Immature natural killer cell (primary cell): ENCODE measurements at regions not wholly inside any gene's neighbourhood (a gene's known extent, or its start where the extent isn't known, plus 50 kb on each side); places are given as distances from the start of the nearest gene placed in this dataset.

Experiments used
- DNase-seq, 3 donors: peaks; one replicate each; pipeline ENCODE4 v3.0.0; 2022; ENCODE audit warnings: mixed read lengths in 1 of 3
- H3K27ac Mint-ChIP-seq, 6 donors: one replicate each; pipeline ENCODE4 v1.8.0; 2020; ENCODE audit warnings: mixed read lengths in 6 of 6, mild to moderate bottlenecking in 5 of 6, inconsistent platforms in 4 of 6, moderate library complexity in 3 of 6
- H3K27me3 Mint-ChIP-seq, 3 donors: one replicate each; pipeline ENCODE4 v1.8.0; 2020 to 2021; ENCODE audit warnings: low read depth in 3 of 3, mild to moderate bottlenecking in 3 of 3, mixed read lengths in 3 of 3, moderate library complexity in 3 of 3, inconsistent platforms in 1 of 3
- H3K36me3 Mint-ChIP-seq, 3 donors: one replicate each; pipeline ENCODE4 v1.8.0; 2020; ENCODE audit warnings: mixed read lengths in 3 of 3, inconsistent platforms in 2 of 3, mild to moderate bottlenecking in 2 of 3
- H3K4me1 Mint-ChIP-seq, 2 donors: one replicate each; pipeline ENCODE4 v1.8.0; 2020; ENCODE audit warnings: inconsistent platforms in 2 of 2, mild to moderate bottlenecking in 2 of 2, mixed read lengths in 2 of 2, moderate library complexity in 1 of 2
- H3K4me3 Mint-ChIP-seq, 5 donors: one replicate each; pipeline ENCODE4 v1.8.0; 2020; ENCODE audit warnings: mild to moderate bottlenecking in 5 of 5, mixed read lengths in 5 of 5, inconsistent platforms in 3 of 5, moderate library complexity in 3 of 5
- H3K9me3 Mint-ChIP-seq, 6 donors: one replicate each; pipeline ENCODE4 v1.8.0; 2020; ENCODE audit warnings: mild to moderate bottlenecking in 6 of 6, mixed read lengths in 6 of 6, inconsistent platforms in 4 of 6, moderate library complexity in 3 of 6

DNA sequence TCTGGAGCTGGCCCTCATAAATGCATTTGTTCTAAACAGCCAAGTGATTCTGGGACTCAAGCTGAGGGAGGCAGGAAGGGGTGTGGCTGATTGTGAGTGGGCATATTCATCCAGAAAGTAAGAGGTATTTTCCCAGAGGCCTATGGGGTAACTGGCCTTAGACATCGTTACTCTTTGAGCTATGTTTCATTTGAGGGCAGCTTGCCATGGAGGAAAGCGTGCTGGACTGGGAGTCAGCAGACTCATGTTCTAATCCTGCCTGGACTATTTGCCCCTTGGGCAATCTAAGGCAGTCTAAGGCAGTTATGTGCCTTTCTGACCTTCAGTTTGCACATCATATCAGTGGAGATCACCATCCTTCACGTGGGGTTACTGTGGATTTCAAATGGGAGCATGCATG is 93.5 kb upstream of the SLC14A2 start:
- H3K27me3 Mint-ChIP-seq: peaks cover 0 to 12% (median 2%) of the 10 kb centered on the region in 3 donors
- H3K36me3 Mint-ChIP-seq: no peaks in the 10 kb centered on the region
- H3K9me3 Mint-ChIP-seq: no peaks in the 10 kb centered on the region
- no peak overlapping the region for H3K4me3 Mint-ChIP-seq
- no peak overlapping the region for H3K27ac Mint-ChIP-seq
- DNase-seq: no peak
- no peaks in the 10 kb centered on the region for H3K4me1 Mint-ChIP-seq

DNA sequence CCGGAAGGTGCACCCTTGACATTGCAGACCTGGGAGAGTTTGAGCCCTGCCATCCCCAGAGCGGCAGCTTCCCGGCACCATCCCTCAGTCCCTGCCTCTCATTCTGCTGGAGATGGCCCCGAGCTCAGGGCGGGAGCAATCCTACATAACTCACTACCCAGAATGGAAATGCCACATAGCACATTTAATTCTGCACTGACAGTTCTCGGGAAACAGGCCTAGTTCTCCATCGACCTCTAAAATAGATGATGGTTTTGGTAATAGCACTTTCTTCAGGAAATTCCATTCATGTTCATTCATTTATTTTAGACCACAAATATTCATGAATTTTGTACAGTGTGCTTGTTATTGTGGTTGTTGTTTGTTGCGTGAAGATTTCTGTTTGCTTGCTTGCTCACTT is 92.9 kb upstream of the SLC14A2 start:
- Mint-ChIP-seq H3K27me3 (peaks cover 0 to 12% (median 2%) of the 10 kb centered on the region in 3 donors), H3K4me3 (no peak overlapping the region), H3K36me3 (no peaks in the 10 kb centered on the region), H3K27ac (no peak overlapping the region), H3K4me1 (no peaks in the 10 kb centered on the region), H3K9me3 (no peaks in the 10 kb centered on the region)
- no peak for DNase-seq

DNA sequence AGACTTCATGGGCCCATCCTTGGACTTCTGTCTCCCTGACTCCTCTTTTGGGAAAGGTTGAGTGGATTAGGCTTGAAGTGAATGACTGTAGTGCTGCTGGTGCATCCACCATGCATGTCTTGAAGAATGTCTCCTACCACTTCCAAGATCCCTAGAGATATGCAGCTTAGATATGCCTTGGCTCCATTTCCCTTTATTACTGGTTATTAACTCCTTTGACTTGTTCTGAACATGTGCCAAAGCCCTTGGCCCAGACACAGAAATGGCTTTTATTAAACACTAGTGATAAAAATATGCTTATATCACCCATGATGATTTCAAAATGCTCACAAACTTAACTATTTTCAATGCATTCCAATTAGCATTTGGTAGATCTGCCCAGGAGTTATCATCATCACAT is 90.0 kb upstream of the SLC14A2 start:
- H3K27me3 Mint-ChIP-seq: peaks cover 0 to 19% (median 2%) of the 10 kb centered on the region in 3 donors
- H3K4me3 Mint-ChIP-seq: no peak overlapping the region
- H3K9me3 Mint-ChIP-seq: no peaks in the 10 kb centered on the region
- H3K36me3 Mint-ChIP-seq: no peaks in the 10 kb centered on the region
- H3K27ac Mint-ChIP-seq: no peak overlapping the region
- DNase-seq: no peak
- H3K4me1 Mint-ChIP-seq: no peaks in the 10 kb centered on the region

DNA sequence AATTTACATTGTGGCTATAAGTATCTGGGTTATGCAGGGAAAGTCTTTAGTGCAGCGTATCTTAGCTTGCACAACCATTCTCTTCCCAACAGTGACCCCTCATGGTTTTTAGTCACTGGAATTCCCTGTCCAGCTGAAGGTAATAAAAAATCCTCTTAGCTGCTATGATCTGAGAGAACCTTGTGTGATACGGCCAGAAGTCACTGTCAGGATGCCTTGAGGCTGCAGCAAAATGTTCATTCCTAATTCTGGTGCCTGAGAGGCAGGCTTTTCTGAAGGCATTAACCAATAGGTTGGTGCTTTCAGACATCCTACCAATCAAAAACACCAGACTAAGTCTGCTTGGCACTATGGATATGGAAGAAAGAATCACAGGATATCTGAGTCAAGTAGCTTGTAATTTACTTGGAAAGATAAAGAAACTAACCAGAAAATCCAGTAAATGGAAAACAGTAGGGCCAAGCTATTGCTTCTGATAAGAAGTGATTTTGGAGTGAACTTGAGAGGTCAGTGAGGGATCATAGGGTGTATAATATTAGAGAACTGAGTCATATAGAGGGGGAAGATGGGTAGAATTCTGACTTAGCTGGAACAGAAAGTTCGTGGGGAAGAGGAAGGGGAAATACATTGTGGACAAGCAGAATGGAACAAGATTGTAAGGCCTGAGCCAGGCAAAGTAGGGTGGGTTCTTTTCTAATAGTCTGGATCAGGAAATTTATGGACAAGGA is 89.0 kb upstream of the SLC14A2 start:
- no peaks in the 10 kb centered on the region for H3K9me3 Mint-ChIP-seq
- no peak overlapping the region for H3K27ac Mint-ChIP-seq
- H3K36me3 Mint-ChIP-seq: no peaks in the 10 kb centered on the region
- H3K4me3 Mint-ChIP-seq: no peak overlapping the region
- no peaks in the 10 kb centered on the region for H3K4me1 Mint-ChIP-seq
- H3K27me3 Mint-ChIP-seq: peaks cover 0 to 17% (median 2%) of the 10 kb centered on the region in 3 donors
- no peak for DNase-seq

DNA sequence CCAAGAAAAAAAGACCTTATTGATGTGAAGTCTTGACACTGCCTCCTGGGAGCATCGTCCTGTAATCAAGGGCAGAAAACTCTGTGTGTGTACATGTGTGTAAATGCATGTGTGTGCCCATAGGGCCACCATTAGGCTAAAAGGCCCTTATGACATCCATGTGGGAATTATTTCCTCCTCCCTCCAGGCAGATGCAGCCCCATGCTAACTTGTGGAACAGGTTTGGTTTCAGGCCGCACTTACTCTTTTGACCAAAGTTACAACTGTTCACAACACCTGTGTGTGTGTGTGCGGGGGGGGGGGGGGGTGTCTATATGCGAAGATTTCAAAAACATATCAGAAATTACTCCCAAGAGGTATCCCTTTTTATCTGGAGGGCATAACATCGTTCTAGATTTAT is 87.4 kb upstream of the SLC14A2 start:
- Mint-ChIP-seq H3K4me3 (no peak overlapping the region), H3K27ac (no peak overlapping the region), H3K27me3 (peaks cover 0 to 14% (median 2%) of the 10 kb centered on the region in 3 donors), H3K4me1 (no peaks in the 10 kb centered on the region), H3K9me3 (peaks cover 0 to 3% (median 0%) of the 10 kb centered on the region in 6 donors), H3K36me3 (no peaks in the 10 kb centered on the region)
- DNase-seq: no peak

DNA sequence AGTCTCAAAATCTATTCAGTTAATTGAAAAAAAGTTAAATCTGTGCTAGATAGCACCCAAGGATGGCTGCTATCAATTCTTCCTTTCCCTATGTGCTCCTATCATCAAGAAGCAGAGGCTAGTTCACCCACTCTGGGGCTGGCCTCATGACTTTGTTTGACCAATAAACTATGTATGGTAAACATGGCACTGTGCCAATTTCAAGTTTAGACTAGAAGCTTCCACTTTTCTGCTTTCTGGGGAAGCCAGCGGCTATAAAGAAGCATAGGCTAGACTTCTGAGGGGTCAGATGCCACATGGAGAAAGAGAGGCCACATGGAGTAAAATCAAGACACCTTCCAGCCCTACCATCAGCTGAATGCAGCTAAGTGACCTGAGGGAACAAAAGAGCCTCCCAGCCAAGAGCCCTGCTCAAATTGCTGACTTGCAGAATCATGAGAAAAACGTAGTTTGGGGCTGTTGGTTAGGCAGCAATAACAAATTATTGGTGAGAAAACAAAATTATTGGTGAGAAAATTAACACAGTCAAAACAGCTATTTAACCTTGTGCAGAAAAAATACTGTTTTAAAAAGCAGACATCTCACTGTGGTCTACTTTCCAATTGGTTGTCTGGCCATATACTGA is 86.5 kb upstream of the SLC14A2 start:
- Mint-ChIP-seq H3K27me3 (peaks cover 0 to 7% (median 3%) of the 10 kb centered on the region in 3 donors), H3K9me3 (peaks cover 0 to 4% (median under 1%) of the 10 kb centered on the region in 6 donors), H3K36me3 (peaks cover 0 to 6% (median 3%) of the 10 kb centered on the region in 3 donors), H3K4me1 (no peaks in the 10 kb centered on the region), H3K27ac (no peak overlapping the region), H3K4me3 (no peak overlapping the region)
- DNase-seq: no peak

DNA sequence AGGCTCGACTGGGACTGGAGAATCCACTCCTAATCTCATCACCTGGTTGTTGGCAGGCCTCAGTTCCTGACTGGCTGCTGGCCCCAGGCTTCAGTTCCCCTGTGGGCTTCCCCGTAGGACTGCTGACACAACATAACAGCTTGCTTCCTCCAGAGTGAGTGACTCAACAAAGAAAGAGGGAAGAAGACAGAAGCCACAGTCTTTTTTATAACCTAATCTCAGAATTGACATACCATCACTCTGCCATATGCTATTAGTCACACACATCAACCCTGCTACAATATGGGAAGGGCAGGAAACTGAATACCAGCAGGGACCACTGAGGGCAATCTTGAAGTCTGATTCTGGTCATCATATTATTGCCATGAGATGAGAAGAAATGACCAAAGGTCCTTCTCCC is 76.8 kb upstream of the SLC14A2 start:
- Mint-ChIP-seq H3K4me3 (no peak overlapping the region), H3K27ac (no peak overlapping the region), H3K4me1 (no peaks in the 10 kb centered on the region), H3K27me3 (peaks cover 0 to 11% (median 8%) of the 10 kb centered on the region in 3 donors), H3K36me3 (peaks cover 4 to 9% (median 4%) of the 10 kb centered on the region in 3 donors), H3K9me3 (peaks cover 0 to 12% (median 5%) of the 10 kb centered on the region in 6 donors)
- DNase-seq: no peak

DNA sequence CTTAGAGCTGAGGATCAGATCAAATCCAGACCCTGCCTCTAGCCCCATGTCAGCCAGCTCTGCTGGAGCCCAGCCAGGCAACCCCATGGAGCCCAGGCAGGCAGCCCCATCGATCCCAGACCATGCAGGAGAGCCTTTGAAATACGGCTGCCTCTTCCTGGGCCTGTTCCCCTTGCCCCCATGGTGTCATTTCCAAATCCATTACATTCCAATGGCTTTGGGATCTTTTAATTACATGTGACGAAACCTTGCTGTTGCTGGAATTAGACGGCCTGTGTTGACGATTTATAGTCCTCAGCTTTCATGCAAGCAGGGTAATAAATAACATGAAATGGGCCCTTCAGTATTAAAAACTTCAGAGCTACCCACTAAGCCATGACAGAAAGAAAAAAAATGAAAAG is 75.8 kb upstream of the SLC14A2 start:
- no peak overlapping the region for H3K27ac Mint-ChIP-seq
- DNase-seq: no peak
- no peak overlapping the region for H3K4me3 Mint-ChIP-seq
- peaks cover 0 to 8% (median 5%) of the 10 kb centered on the region in 6 donors for H3K9me3 Mint-ChIP-seq
- H3K27me3 Mint-ChIP-seq: peaks cover 0 to 11% (median 3%) of the 10 kb centered on the region in 3 donors
- peaks cover 0 to 6% (median 4%) of the 10 kb centered on the region in 3 donors for H3K36me3 Mint-ChIP-seq
- no peaks in the 10 kb centered on the region for H3K4me1 Mint-ChIP-seq

DNA sequence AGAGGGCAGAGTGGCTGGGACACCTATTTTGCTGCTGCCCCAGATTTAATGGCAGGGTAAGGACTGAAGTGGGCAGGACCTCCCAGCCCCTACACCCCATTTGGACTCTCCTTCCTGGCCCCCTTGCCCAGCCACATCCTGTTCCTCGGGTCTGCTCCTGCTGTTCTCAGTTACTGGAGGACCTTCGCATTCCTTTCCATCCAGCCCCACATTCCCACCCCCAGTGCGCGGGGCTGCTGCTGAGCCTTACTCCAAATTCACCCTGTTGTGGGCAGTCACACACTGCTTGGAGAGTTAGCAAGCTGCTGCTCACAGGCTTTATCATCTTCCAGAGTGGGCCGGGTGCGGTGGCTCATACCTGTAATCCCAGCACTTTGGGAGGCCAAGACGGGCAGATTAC is 75.2 kb upstream of the SLC14A2 start:
- no peak for DNase-seq
- Mint-ChIP-seq H3K27ac (no peak overlapping the region), H3K9me3 (peaks cover 0 to 8% (median 5%) of the 10 kb centered on the region in 6 donors), H3K36me3 (peaks cover 0 to 6% (median 4%) of the 10 kb centered on the region in 3 donors), H3K27me3 (peaks cover 0 to 8% (median 3%) of the 10 kb centered on the region in 3 donors), H3K4me3 (no peak overlapping the region), H3K4me1 (no peaks in the 10 kb centered on the region)

DNA sequence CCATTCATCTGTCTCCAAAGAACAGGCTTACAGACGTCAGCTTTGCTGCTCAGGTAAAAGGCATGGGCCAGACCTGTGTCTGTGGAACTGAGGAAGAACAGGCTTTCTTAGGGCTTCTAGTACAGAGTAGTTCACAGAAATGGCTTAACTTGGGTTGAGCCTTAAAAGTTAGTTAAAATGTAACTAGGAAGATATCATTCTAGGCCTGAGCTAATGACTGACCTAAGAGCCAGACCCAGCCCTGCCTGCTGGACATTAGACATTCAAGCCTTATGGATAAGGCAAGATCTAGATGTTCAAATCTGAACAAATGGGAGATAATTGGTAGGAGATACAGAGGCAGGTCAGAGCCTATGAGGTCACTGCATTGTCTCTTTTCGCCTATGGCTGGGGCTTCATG is 73.9 kb upstream of the SLC14A2 start:
- peaks cover 0 to 6% (median 4%) of the 10 kb centered on the region in 3 donors for H3K36me3 Mint-ChIP-seq
- H3K9me3 Mint-ChIP-seq: peaks cover 0 to 8% (median 5%) of the 10 kb centered on the region in 6 donors
- DNase-seq: no peak
- no peak overlapping the region for H3K27ac Mint-ChIP-seq
- H3K27me3 Mint-ChIP-seq: peaks cover 0 to 4% (median 3%) of the 10 kb centered on the region in 3 donors
- no peak overlapping the region for H3K4me3 Mint-ChIP-seq
- H3K4me1 Mint-ChIP-seq: no peaks in the 10 kb centered on the region

DNA sequence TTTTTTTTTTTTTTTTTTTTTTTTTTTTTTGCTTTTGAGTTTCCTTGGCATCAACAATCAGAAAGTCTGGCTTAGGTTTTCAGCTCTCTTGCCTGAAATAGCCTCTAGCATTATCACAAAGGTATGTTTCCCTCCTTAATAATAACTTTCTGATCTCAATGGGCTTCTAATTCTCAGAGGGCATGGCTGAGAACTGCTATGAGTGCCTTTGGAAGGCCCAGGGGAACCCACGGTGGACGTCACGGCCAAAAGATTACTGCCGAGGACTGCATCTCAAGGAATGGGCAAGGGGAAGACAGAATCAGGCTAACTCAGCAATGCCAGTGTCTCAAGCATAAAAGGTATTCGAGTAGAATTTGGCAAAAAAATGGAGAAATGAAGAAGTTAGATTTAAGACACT is 73.2 kb upstream of the SLC14A2 start:
- no peak for DNase-seq
- peaks cover 0 to 3% (median 3%) of the 10 kb centered on the region in 3 donors for H3K27me3 Mint-ChIP-seq
- peaks cover 0 to 8% (median 5%) of the 10 kb centered on the region in 6 donors for H3K9me3 Mint-ChIP-seq
- H3K36me3 Mint-ChIP-seq: peaks cover 0 to 6% (median 4%) of the 10 kb centered on the region in 3 donors
- no peak overlapping the region for H3K27ac Mint-ChIP-seq
- no peak overlapping the region for H3K4me3 Mint-ChIP-seq
- no peaks in the 10 kb centered on the region for H3K4me1 Mint-ChIP-seq

DNA sequence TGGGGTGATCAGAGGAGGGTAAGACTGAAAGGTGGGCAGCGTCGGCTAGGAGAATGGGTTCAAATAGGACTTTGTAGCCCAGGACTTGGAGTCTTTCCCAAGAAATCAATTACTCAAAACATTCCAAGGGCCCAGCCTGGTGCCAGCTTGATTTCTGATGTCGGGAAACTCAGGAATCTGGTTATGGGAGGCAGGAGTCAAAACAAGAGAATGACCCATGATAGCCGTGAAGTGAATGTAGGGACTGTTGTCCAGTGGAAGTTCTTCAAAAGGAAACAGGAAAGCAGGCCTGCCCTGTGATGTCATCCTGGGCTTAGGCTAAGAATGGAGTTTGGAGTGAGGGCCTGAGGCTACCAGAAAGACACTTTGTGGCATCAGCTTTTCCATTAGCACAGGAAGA is 67.4 kb upstream of the SLC14A2 start:
- Mint-ChIP-seq H3K4me1 (no peaks in the 10 kb centered on the region), H3K4me3 (no peak overlapping the region), H3K27ac (no peak overlapping the region), H3K9me3 (no peaks in the 10 kb centered on the region), H3K27me3 (peaks cover 2 to 7% (median 6%) of the 10 kb centered on the region in 3 donors), H3K36me3 (no peaks in the 10 kb centered on the region)
- DNase-seq: no peak

DNA sequence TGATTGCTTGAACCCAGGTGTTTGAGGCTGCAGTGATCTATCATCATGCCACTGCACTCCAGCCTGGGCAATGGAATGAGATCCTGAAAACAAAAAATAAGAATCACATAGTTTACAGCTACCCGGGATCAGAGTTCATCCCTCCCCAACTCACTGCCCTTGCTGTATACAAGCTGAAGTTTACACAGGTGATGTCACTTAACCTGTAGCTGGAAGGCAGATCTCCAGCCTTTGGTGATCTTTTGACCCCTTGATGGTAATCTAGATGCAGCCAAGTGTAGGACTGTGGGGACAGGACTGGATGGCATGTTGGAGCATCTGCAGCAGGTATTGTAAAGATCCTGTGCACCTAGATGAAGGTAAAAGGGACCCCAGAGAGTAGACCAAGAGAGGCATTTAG is 66.7 kb upstream of the SLC14A2 start:
- Mint-ChIP-seq H3K4me3 (no peak overlapping the region), H3K36me3 (no peaks in the 10 kb centered on the region), H3K27ac (no peak overlapping the region), H3K4me1 (no peaks in the 10 kb centered on the region), H3K9me3 (no peaks in the 10 kb centered on the region), H3K27me3 (peaks cover 2 to 7% (median 6%) of the 10 kb centered on the region in 3 donors)
- DNase-seq: no peak

DNA sequence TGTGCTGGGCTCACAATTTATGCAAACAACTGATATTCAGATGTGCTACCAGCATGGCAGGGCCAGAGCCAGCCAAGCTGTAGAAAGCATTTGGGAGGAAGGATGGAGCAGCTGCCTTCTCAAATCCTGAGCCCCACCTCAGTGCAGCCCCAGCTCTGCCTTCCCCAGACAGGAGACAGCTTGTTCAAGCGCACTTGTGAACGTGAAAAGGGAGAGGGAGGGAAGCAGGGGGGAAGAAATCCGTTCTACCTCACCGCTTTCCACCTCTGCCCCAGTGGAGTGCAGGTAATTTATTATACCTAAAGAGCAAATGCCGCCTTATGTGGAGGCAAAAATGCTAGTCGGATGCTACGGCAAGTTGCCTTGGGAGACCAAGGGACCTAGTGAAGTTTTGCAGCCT is 66.0 kb upstream of the SLC14A2 start:
- H3K4me1 Mint-ChIP-seq: no peaks in the 10 kb centered on the region
- no peak for DNase-seq
- H3K27ac Mint-ChIP-seq: no peak overlapping the region
- H3K9me3 Mint-ChIP-seq: no peaks in the 10 kb centered on the region
- H3K36me3 Mint-ChIP-seq: no peaks in the 10 kb centered on the region
- H3K27me3 Mint-ChIP-seq: peaks cover 2 to 7% (median 6%) of the 10 kb centered on the region in 3 donors
- H3K4me3 Mint-ChIP-seq: no peak overlapping the region
